Kasumi-1 (cell line): ENCODE measurements at regions not wholly inside any gene's neighbourhood (a gene's known extent, or its start where the extent isn't known, plus 50 kb on each side); places are given as distances from the start of the nearest gene placed in this dataset.
"Not testable (repeated sequence)": the region's sequence is repeated elsewhere in the genome, so short reads cannot be mapped to it uniquely, and the experiment has no call there.

Experiments used
- DNase-seq, 2 experiments: peaks; one replicate each; lab custom pipeline; 2025; lab: John Stamatoyannopoulos, UW

- DNase-seq: no peak
Observed at GRCh38 chr10:10712155-10712704, 305.4 kb upstream of the CELF2 start.

- no peak for DNase-seq
Observed at GRCh38 chr10:10714327-10714726, 303.3 kb upstream of the CELF2 start.

DNA sequence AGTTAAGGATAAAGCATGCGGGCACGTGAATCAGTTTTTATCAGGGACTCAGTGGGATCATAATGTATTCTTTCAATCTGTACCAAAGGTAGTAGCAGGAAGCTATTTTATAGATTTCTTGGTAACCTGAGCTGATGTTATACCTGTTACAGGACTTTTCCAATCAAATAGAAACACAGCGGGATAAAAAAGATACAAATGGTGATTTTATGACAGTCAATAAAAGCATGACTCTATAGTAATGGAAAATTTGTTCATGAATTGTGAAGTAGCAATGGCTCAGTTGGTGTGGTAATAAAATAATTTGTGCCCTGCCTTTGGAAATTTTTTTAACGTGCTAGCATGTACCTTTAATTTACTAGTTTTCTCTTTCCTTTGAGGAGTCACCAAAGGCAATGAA lies 300.7 kb upstream of the CELF2 start:
- no peak for DNase-seq

DNA sequence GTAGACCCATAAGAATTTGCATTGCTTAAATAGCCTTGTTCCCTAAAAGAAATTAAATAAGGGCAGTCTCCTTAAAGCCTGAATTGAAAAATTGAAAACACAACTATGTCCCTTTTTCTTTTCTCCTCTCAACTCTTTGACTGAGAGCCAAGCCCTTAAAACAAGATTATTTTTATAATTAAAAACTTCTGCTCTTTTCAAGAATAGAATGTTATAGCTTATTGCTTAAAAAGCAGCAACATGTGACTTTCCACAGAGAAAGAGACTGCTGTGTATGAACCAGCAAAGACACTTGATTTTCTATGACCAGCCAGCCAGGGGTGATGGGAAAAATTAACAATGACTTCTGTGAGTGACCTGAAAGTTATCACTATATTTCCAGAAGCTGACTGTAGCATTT lies 295.2 kb upstream of the CELF2 start:
- DNase-seq: no peak

DNA sequence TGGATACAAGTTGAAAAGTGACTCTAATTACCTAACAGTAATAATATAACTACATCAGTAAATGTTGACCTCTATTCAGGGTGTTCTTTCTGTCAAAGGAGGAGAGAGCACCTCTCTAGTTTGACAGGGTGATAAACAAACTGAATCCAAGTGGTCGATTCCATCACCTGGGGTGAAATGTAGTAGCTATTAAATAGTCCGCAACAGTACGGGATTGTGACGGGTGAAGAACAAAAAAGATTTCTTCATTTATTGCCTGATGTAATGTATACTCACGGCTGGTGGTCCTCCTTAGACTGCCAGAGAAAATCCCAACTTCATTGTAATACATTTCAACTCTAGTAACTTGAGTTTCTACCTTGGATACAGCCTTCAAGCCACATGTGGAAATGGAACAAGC lies 292.5 kb upstream of the CELF2 start:
- DNase-seq: no peak

DNA sequence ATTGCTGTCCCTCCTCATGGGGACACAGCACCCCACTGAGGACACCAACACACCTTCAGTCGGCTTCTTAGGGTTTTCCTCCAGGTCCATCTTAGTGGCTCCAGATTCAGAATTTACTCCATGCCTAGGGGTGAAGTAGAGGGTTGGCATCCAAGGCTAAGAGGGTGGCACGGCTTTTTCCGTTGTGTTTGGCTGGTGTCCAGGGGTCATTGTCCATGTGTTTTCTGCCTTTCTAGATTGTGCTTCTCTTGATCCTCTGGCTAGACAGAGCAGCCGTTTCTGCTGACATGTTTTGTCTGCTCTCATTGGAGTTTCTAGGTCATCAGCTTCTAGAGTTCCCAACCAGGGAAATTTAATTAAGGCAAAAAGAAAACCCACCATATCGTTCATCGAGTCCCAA lies 291.6 kb upstream of the CELF2 start:
- DNase-seq: no peak

DNA sequence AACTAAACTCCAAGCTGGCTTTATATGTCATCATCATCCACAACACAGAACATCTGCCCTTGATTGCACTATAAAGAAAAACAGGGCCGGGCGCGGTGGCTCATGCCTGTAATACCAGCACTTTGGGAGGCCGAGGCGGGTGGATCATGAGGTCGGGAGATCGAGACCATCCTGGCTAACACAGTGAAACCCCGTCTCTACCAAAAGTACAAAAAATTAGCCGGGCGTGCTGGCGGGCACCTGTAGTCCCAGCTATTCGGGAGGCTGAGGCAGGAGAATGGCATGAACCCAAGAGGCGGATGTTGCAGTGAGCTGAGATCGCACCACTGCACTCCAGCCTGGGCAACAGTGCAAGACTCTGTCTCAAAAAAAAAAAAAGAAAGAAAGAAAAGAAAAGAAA lies 290.3 kb upstream of the CELF2 start:
- not testable (repeated sequence) for DNase-seq

GRCh38 chr10:10727812-10728211 lies 289.9 kb upstream of the CELF2 start:
- DNase-seq: no peak

DNA sequence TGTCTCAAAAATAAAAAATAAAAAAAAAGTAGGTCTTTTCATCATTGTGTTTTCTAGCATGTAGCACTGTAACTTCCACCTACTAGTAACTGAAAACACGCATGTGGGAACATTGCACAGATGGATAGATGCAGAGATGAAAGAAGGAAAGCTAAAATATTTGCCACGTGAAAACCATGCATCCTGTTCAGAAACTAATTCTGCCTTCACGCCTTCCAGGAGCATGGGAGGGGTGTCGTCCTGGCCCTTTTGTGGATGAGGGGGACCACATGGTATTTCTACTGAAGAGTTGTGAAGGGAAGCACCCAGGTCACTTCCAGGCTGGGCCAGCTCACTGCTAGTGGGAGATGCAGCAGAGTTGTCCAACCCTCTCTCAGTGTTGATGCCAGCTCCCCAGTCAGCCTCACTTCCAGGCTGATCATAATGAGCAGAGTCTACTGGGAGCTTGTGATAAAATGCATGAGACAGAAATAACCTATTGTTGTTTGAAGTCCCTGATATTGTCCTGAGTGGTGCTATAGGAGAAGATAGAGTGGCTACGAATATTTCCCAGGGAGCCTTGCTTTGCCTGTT lies 287.1 kb upstream of the CELF2 start:
- DNase-seq: no peak

DNA sequence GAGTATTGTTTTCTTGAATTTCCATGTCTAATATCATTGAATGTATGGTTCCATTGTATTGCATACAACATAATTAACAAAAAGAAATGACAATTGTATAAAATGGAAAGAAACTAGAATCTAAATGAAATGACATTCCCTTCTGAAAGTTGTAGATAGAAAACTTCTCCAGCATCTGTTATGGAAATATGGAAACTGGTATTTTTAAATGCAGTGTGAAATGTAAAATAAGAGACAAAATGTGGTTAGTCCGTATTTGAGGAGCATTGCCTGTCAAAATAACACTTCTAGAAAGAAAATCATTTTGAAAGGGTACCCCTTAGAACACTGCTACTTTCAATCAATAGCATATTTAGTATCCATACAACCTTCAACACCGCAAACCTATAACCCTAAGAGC lies 286.3 kb upstream of the CELF2 start:
- no peak for DNase-seq

GRCh38 chr10:10734356-10735064 lies 283.2 kb upstream of the CELF2 start:
- peak; percentile 94 to 96 for DNase-seq

DNA sequence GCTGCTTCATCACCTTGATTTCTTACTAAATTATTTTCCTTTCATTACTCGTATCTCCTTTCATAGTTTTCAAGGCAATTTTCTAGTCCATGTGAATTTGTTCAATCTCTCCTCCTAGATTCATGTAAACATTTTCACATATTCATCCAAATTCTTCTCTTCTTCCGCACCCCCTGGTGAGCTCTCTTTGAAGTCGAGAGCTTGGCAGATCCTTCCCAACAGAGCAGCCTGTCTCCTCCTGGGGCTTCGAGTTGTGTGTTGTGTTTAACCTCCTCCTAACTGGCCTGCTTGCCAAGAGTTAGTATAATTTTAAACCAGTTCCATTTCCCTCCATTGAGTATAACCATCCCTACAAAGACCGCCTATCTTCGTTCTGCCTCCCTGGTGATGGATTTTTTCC lies 272.4 kb upstream of the CELF2 start:
- DNase-seq: no peak

DNA sequence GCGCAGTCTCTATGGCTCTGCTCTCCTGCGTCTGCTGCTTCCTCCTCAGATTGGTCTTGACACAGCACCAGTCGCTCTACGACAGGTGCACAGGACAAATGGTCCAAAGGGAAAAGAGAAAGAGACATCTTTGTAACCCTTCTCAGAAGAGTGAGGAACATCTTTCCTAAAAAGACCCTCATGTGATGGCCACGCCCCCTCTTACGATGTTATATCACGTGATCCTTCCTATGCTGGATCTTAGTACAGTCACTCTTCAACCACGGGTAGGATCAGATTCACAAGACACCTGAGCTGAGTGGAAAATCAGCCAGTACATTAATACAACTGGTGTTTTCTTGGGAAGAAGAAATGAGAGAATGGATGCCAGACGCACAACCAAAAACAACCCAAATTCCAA lies 262.2 kb upstream of the CELF2 start:
- no peak for DNase-seq

- no peak for DNase-seq
Observed at GRCh38 chr10:10758306-10758705, 259.4 kb upstream of the CELF2 start.

DNA sequence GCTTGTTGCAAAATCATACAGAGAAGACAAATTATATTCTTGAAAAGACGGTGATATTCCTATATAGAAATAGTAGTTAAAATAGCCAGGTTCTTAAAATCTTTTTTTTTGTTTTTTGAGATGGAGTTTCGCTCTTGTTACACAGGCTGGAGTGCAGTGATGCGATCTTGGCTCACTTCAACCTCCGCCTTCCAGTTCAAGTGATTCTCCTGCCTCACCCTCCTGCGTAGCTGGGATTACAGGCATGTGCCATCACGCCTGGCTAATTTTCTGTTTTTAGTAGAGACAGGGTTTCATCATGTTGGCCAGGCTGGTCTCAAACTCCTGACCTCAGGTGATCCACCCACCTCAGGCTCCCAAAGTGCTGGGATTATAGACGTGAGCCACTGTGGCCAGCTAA lies 257.9 kb upstream of the CELF2 start:
- not testable (repeated sequence) for DNase-seq

DNA sequence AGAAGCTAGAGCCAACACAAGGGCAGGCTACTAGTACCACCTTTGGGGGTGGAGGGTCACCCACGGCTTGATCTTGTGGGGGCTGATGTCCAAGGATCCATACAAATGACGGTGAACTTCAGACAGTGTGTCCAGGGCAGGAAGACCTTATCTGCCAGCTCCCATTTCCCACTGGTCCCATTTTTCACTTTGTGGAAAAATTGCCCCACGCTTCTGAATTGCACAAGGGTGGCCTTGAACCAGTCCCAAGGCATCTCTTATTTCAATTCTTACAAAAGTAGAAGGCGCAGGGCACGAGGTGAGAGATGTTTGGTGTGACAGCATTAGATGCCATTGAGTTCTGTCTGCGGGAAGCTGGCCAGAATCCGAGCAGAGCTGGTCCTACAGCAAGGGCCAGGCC lies 252.7 kb upstream of the CELF2 start:
- DNase-seq: no peak

GRCh38 chr10:10772411-10772810 lies 245.3 kb upstream of the CELF2 start:
- DNase-seq: no peak

DNA sequence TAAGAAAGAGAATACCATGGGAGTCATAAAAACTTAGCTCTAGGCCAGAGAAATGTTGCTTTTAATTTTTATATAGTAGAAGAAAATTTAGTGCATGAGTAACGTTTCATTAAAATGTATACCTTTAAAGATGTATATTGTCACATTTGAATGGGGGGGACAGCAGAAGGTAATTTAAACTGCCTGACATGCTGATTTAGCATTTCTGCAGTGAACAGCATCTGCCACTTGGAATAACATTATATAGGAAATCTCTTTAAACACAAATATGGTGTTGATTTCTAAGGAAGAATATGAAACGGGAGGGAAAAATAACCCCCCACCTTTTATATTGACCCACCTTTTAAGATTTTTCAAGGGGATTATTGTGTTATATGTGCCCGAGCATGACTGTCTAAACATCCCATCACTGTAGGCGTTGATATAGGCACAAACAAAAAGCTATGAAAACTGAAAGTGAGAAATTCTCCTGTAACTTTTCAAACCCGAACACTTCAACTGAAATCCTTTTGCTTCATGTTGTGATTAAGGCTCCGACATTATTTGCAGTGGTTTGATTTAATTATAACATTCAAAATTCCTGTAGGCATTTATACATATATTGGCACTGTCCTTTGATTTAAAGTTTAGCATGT lies 244.7 kb upstream of the CELF2 start:
- no peak for DNase-seq

DNA sequence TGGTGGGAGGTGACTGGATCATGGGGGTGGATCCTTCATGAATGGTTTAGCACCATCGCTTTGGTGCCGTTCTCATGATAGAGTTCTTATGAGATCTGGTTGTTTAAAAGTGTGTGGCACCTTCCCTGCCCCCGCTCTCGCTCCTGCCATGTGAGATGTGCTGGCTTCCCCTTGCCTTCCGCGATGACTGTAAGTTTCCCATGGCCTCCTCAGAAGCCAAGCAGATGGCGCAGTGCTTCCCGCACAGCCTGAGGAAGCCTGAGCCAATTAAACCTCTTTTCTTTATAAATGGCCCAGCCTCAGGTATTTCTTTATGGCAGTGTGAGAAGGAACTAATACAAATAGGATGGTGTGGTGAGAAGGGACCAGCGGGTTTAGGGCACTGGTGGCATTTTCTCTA lies 243.3 kb upstream of the CELF2 start:
- no peak for DNase-seq

GRCh38 chr10:10776363-10776762 lies 241.3 kb upstream of the CELF2 start:
- no peak for DNase-seq

GRCh38 chr10:10777279-10777678 lies 240.4 kb upstream of the CELF2 start:
- no peak for DNase-seq

DNA sequence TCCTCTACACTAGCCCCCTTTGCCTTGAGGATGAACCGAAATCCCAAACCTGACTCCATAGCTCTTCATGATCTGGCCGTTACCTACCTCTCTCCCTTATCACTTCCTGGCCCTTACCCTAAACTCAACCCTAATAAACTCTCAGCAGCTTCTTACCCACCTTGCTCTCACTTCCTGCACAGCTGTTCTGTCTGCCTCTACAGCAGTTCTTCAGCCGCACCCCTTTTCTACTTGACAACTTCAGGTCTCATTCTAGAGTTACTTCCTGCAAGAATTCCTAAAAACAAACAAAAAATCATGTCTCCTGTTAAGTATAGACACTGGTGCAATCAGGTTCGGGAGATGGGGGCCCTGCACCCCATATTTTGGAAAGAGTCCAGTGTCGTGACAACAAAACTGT lies 239.9 kb upstream of the CELF2 start:
- no peak for DNase-seq

- DNase-seq: no peak
Observed at GRCh38 chr10:10778959-10779358, 238.7 kb upstream of the CELF2 start.
